Esophagus mucosa (tissue), 1 donor: ENCODE measurements at regions not wholly inside any gene's neighbourhood (a gene's known extent, or its start where the extent isn't known, plus 50 kb on each side); places are given as distances from the start of the nearest gene placed in this dataset.
"Not testable (repeated sequence)": the region's sequence is repeated elsewhere in the genome, so short reads cannot be mapped to it uniquely, and the experiment has no call there.

Source experiments
- ATAC-seq: fragments of 200-7000 bp; cut with Tn5 transposase; one replicate; pipeline ENCODE4 v1.9.1; 2020
- donor health status: DM: yes; HTN: yes; CAD: no.

DNA sequence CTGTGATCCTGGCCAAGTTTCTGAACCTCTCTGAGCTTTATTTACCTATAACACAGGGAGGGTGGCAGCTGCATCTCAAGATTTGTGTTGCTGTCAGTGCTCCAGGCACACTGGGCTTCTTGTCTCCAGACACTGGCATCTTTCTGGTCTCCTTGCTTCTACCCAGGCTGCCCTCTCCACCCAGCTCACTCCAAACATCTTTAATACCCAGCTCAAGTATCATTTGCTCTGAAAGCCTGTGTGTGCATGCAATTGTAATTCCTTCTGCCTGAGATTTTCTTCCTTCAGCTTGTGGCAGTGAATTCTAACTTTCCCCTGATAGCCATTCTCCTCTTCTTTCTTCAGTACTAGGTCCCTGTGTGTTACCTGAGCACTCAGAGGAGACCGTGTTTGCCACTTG is 50.7 kb upstream of the USP7 start:
- ATAC-seq: no peak

- ATAC-seq: no peak
These were observed 51.8 kb upstream of the USP7 start for GRCh38 chr16:9015489-9015888.

DNA sequence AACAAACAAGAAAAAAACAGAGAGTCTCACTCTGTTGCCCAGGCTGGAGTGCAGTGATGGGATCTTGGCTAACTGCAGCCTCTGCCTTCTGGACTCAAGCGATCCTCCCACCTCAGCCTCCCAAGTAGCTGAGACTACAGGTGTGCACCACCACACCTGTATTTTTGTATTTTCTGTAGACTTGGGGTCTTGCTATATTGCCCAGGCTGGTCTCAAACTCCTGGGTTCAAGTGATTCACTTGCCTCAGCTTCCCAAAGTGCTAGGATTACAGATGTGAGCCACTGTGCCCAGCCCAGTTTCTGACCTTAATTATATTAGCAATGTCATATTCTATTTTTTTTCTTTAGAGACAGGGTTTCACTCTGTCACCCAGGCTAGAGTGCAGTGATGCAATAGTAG is 52.3 kb upstream of the USP7 start:
- ATAC-seq: not testable (repeated sequence)

GRCh38 chr16:9016824-9017223 is 53.1 kb upstream of the USP7 start:
- ATAC-seq: peak; percentile 19

- peak; percentile 89 for ATAC-seq
These were observed 63.5 kb upstream of the USP7 start for GRCh38 chr16:9027070-9027799.

DNA sequence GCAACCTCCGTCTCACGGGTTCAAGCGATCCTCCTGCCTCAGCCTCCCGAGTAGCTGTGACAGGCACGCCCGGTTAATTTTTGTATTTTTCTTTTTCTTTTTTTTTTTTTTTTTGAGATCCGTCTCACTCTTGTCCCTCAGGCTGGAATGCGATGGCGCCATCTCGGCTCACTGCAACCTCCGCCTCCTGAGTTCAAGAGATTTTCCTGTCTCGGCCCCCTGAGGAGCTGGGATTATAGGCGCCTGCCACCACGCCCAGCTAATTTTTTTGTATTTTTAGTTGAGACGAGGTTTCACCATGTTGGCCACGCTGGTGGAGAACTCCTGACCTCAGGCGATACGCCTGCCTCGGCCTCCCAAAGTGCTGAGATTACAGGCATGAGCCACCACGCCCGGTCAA is 63.0 kb upstream of the HAPSTR1 start:
- ATAC-seq: not testable (repeated sequence)

DNA sequence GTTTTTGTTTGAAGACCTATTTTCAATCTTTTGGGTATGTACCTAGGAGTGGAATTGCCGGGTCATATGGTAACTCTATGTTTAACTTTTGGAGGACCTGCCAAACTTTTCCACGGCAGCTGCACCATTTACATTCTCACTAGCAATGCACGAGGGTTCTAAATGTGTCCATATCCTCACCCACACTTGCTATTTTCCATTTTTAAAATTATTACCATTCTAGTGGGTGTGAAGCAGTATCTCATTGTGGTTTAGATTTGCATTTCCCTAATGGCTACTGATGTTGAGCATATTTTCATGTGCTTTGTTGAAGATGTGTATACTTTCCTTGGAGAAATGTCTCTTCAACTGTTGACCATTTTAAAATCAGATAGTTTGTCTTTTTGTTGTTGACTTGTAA is 60.3 kb upstream of the HAPSTR1 start:
- ATAC-seq: no peak

- ATAC-seq: peak; percentile 48
These were observed 58.2 kb upstream of the HAPSTR1 start for GRCh38 chr16:9033125-9033830.

DNA sequence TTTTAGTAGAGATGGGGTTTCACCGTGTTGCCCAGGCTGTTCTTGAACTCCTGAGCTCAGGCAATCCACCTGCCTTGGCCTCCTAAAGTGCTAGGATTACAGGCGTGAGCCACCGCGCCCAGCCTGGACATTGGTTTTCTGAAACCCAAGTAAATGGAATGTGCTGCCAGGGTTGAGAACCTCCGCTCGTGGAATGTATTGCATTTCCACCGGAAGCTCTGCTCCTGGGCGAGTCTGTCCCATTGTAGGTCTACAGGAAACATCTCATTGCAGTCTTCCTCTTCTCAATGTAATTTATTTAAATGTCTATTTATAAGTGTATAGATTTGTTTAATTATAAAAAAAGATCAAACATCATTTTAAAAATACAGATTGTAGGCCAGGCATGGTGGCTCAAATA is 57.4 kb upstream of the HAPSTR1 start:
- ATAC-seq: no peak

- no peak for ATAC-seq
These were observed 55.4 kb upstream of the HAPSTR1 start for GRCh38 chr16:9035996-9036395.

GRCh38 chr16:9039210-9039609 is 52.2 kb upstream of the HAPSTR1 start:
- no peak for ATAC-seq

DNA sequence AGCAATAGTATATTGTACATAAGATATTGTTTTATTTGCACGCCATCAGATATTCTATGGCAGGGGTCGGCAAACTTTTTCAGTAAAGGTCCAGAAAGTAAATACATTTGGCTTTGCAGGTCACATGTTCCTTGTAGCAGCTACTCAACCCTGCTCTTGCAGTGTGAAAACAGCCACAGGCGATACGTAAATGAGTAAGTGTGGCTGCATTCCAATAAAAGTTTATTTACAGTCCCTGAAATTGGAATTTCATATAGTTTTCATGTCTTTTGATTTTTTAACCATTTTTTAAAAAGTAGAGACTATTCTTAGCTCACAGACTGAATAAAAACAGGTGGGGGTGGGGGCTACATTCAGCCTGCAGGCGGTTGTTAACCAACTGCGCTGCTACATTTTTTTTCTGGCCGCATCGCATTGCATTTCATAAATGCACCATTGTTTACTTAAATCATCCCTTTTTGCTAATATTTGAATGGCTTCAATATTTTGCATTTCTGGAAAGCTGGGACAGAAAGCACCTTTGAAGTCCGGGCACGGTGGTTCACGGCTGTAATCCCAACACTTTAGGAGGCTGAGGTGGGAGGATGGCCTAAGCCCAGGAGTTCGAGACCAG is 50.5 kb upstream of the HAPSTR1 start:
- no peak for ATAC-seq
